ENCODE measurements at regions not wholly inside any gene's neighbourhood (a gene's known extent, or its start where the extent isn't known, plus 50 kb on each side); places are given as distances from the start of the nearest gene placed in this dataset.

DNA sequence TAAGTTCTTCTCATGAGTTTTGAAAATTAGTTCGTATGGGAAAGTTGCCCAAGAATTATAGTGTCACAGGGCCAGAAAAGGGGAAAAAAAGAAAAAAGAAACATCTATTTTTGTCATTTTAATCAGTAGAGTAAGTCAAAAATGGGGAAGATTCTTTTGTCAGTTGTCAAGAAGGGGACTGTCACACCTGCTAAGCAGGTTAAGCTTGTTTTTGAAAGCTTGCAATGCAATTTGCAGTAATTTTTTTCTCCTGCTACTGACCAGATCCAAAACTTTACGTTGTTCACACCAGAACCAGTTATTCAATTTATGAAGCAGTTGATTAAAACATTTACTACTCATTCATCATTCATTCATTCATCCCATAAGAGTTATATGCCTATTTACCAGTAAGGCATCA is 171.4 kb downstream of the SOX4 start:
- POLR2A ChIA-PET = no interaction called here
- H3K4me3 ChIP-seq (ENCODE audit: low read depth, low read length) = no peak overlapping the region
- DNase-seq (ENCODE audit: low read depth) = no peak
- H3K36me3 ChIP-seq (ENCODE audit: control insufficient read depth, insufficient read depth, low read length) = no peaks in the 10 kb centered on the region
- CTCF ChIA-PET = interaction anchor here (0.8 kb wide), 1 partner anchor 11 kb away, joined by 4 read pairs; no protein-coding TSS in a partner anchor
- no peaks in the 10 kb centered on the region for H3K27me3 ChIP-seq (ENCODE audit: control insufficient read depth, insufficient read depth, low read length)
- no peak for TF ChIP-seq CTCF (IDR thresholded peaks at IDR 0.05; ENCODE audit: insufficient read depth, low read depth, low read length)

GRCh38 chr6:21767891-21768648 is 174.5 kb downstream of the SOX4 start:
- Histone ChIP-seq H3K4me3 (ENCODE audit: low read depth, low read length) (no peak overlapping the region), H3K27me3 (ENCODE audit: control insufficient read depth, insufficient read depth, low read length) (no peaks in the 10 kb centered on the region), H3K36me3 (ENCODE audit: control insufficient read depth, insufficient read depth, low read length) (no peaks in the 10 kb centered on the region)
- no peak for TF ChIP-seq CTCF (IDR thresholded peaks at IDR 0.05; ENCODE audit: insufficient read depth, low read depth, low read length)
- CTCF ChIA-PET = interaction anchor here (1.5 kb wide), 1 partner anchor 8 kb away, joined by 3 read pairs; no protein-coding TSS in a partner anchor
- peak; percentile 74 for DNase-seq (ENCODE audit: low read depth)
- POLR2A ChIA-PET = interaction anchor here (0.6 kb wide), 1 partner anchor 9 kb away, joined by 5 read pairs; no protein-coding TSS in a partner anchor

DNA sequence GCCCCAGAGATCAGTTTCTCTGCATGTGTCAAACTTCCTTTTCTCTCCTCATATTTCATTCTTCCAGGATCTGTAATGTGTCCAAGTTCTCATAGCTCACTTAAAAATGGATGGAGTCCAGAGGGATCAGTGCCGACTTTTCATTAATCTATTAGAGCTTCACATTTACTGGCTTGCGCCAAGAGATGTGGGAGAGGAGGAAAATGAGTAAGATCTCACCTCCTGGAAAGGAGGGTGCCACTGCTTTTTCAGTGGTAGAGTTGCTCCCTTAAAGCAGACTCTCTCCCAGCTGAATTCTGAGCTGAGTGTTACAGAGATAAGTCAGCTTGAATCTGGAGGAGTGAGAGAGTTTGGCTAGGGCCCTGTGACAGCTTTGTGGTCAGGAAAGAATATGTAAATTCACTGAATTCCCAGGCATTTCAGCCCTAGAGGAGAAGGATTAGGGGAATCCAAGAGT is 175.9 kb downstream of the SOX4 start:
- H3K36me3 ChIP-seq (ENCODE audit: control insufficient read depth, insufficient read depth, low read length) = no peaks in the 10 kb centered on the region
- no peak overlapping the region for H3K4me3 ChIP-seq (ENCODE audit: low read depth, low read length)
- ChIA-PET CTCF (interaction anchor here (0.7 to 1.0 kb wide), 2 partner anchors 44 to 968 kb away, joined by 3 read pairs; no protein-coding TSS in a partner anchor), POLR2A (no interaction called here)
- H3K27me3 ChIP-seq (ENCODE audit: control insufficient read depth, insufficient read depth, low read length) = no peaks in the 10 kb centered on the region
- peak; percentile 74 for DNase-seq (ENCODE audit: low read depth)
- no peak for TF ChIP-seq CTCF (IDR thresholded peaks at IDR 0.05; ENCODE audit: insufficient read depth, low read depth, low read length)

DNA sequence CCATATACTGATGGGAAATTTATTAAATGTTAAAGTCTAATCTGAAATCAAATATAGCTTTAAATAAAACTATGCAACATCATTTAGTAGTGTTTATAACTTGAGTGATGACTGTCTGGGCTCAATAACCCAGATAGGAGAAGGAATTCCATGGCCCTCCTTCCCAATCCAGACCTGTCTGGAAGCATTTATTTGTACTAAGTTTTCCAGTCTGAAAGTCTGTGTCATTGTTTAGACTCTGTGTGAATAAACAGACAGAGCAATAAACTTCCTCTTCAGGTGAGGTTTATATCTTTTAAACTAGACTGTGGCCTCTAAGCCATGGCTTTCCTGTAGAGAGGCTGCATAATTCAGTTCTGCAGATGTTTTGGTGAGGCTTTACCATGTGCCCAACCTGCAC is 176.4 kb downstream of the SOX4 start:
- Histone ChIP-seq H3K4me3 (ENCODE audit: low read depth, low read length) (no peak overlapping the region), H3K27me3 (ENCODE audit: control insufficient read depth, insufficient read depth, low read length) (no peaks in the 10 kb centered on the region), H3K36me3 (ENCODE audit: control insufficient read depth, insufficient read depth, low read length) (no peaks in the 10 kb centered on the region)
- no peak for DNase-seq (ENCODE audit: low read depth)
- ChIA-PET POLR2A (no interaction called here), CTCF (interaction anchor here (0.7 to 1.0 kb wide), 2 partner anchors 43 to 967 kb away, joined by 3 read pairs; no protein-coding TSS in a partner anchor)
- no peak for TF ChIP-seq CTCF (IDR thresholded peaks at IDR 0.05; ENCODE audit: insufficient read depth, low read depth, low read length)

- no peak for TF ChIP-seq CTCF (IDR thresholded peaks at IDR 0.05; ENCODE audit: insufficient read depth, low read depth, low read length)
- POLR2A ChIA-PET = interaction anchor here (0.7 kb wide), 1 partner anchor 13 kb away, joined by 3 read pairs; no protein-coding TSS in a partner anchor
- CTCF ChIA-PET = interaction anchor here (0.7 kb wide), 1 partner anchor 30 kb away, joined by 3 read pairs; no protein-coding TSS in a partner anchor
- Histone ChIP-seq H3K4me3 (ENCODE audit: low read depth, low read length) (no peak overlapping the region), H3K27me3 (ENCODE audit: control insufficient read depth, insufficient read depth, low read length) (no peaks in the 10 kb centered on the region), H3K36me3 (ENCODE audit: control insufficient read depth, insufficient read depth, low read length) (no peaks in the 10 kb centered on the region)
- no peak for DNase-seq (ENCODE audit: low read depth)
Measured at GRCh38 chr6:21771626-21772320, 178.2 kb downstream of the SOX4 start.
